G401 (cell line): ENCODE measurements at regions not wholly inside any gene's neighbourhood (a gene's known extent, or its start where the extent isn't known, plus 50 kb on each side); places are given as distances from the start of the nearest gene placed in this dataset.
"Not testable (repeated sequence)": the region's sequence is repeated elsewhere in the genome, so short reads cannot be mapped to it uniquely, and the experiment has no call there.

Source experiments
- DNase-seq: peaks from one replicate; pipeline ENCODE4 v3.0.0-alpha.2; 2015; ENCODE audit warnings: low spot score
- in situ Hi-C: cut with HindIII; loops from 2 replicates; pipeline ENCODE4 v1.10.0; 2016; ENCODE audit warnings: low sequenced_read_pairs, mixed read lengths

- DNase-seq, in situ Hi-C loops: not testable (repeated sequence)
These were observed 355.5 kb downstream of the ZNF37A start for GRCh38 chr10:38449618-38450017.

GRCh38 chr10:38450372-38451057, 356.4 kb downstream of the ZNF37A start:
- DNase-seq, in situ Hi-C loops: not testable (repeated sequence)

- DNase-seq, in situ Hi-C loops: not testable (repeated sequence)
These were observed 357.3 kb downstream of the ZNF37A start for GRCh38 chr10:38451306-38451967.
